DOHH2 (cell line): ENCODE measurements at regions not wholly inside any gene's neighbourhood (a gene's known extent, or its start where the extent isn't known, plus 50 kb on each side); places are given as distances from the start of the nearest gene placed in this dataset.

Source experiments
- H3F3A ChIP-seq: fragments of 200-600 bp; sonication (generic), shearing (Covaris generic); 2 replicates; pipeline ENCODE4 v1.6.0; 2016; ENCODE audit warnings: antibody characterized with exemption, mild to moderate bottlenecking; ENCODE audit not compliant: control insufficient read depth, insufficient read depth
- H3K27ac ChIP-seq: fragments of 200-600 bp; sonication (generic); 2 replicates; pipeline ENCODE4 v1.5.1; 2014; ENCODE audit warnings: low read depth, mild to moderate bottlenecking, low read length, moderate library complexity
- H3K27me3 ChIP-seq: fragments of 200-600 bp; sonication (generic); 2 replicates; pipeline ENCODE4 v1.6.1; 2014; ENCODE audit warnings: mild to moderate bottlenecking, low read length, mixed read lengths; ENCODE audit not compliant: control insufficient read depth
- H3K36me3 ChIP-seq: fragments of 200-600 bp; sonication (generic); 2 replicates; pipeline ENCODE4 v1.6.1; 2014; ENCODE audit warnings: mild to moderate bottlenecking, low read length, moderate library complexity, mixed read lengths; ENCODE audit not compliant: control insufficient read depth
- H3K4me1 ChIP-seq: fragments of 200-600 bp; sonication (generic); 2 replicates; pipeline ENCODE4 v1.6.1; 2014; ENCODE audit warnings: mild to moderate bottlenecking, low read length, mixed read lengths; ENCODE audit not compliant: control insufficient read depth
- H3K4me2 ChIP-seq: fragments of 200-600 bp; sonication (generic); 2 replicates; pipeline ENCODE4 v1.6.0; 2014; ENCODE audit warnings: mild to moderate bottlenecking, low read length, moderate library complexity
- H3K4me3 ChIP-seq: fragments of 200-600 bp; sonication (generic); 2 replicates; pipeline ENCODE4 v1.5.1; 2014; ENCODE audit warnings: mild to moderate bottlenecking, low read length, mixed read lengths
- H3K79me2 ChIP-seq: fragments of 200-600 bp; sonication (generic); 2 replicates; pipeline ENCODE4 v1.6.1; 2014; ENCODE audit warnings: mild to moderate bottlenecking, low read length, mixed read lengths; ENCODE audit not compliant: control insufficient read depth
- H3K9me2 ChIP-seq: fragments of 200-600 bp; sonication (generic); replicated peaks from 2 replicates; pipeline ENCODE4 v1.6.1; 2014; ENCODE audit warnings: mild to moderate bottlenecking, low read length, mixed read lengths; ENCODE audit not compliant: control insufficient read depth
- H3K9me3 ChIP-seq: fragments of 200-600 bp; sonication (generic); 2 replicates; pipeline ENCODE4 v1.6.1; 2014; ENCODE audit warnings: antibody characterized with exemption, low read length, mixed read lengths; ENCODE audit not compliant: control insufficient read depth, insufficient read depth
- H4K20me1 ChIP-seq: fragments of 200-600 bp; sonication (generic); 2 replicates; pipeline ENCODE4 v1.6.0; 2014; ENCODE audit warnings: low read depth, mild to moderate bottlenecking, antibody characterized with exemption, low read length, moderate library complexity; ENCODE audit not compliant: control insufficient read depth, insufficient read depth
- EZH2phosphoT487 ChIP-seq: fragments of 200-600 bp; sonication (generic); IDR thresholded peaks from 2 replicates; pipeline ENCODE4 v1.6.1; 2017; ENCODE audit warnings: borderline replicate concordance, mild to moderate bottlenecking, antibody characterized with exemption, low read length, moderate library complexity, mixed read lengths
- TF ChIP-seq, protein P1 (sequence below): fragments of 200-600 bp; sonication (generic); IDR thresholded peaks from one replicate; pipeline ENCODE4 v1.5.1; 2014; ENCODE audit warnings: antibody characterized with exemption, mild to moderate bottlenecking, low read depth, low read length; ENCODE audit not compliant: poor library complexity, severe bottlenecking

DNA sequence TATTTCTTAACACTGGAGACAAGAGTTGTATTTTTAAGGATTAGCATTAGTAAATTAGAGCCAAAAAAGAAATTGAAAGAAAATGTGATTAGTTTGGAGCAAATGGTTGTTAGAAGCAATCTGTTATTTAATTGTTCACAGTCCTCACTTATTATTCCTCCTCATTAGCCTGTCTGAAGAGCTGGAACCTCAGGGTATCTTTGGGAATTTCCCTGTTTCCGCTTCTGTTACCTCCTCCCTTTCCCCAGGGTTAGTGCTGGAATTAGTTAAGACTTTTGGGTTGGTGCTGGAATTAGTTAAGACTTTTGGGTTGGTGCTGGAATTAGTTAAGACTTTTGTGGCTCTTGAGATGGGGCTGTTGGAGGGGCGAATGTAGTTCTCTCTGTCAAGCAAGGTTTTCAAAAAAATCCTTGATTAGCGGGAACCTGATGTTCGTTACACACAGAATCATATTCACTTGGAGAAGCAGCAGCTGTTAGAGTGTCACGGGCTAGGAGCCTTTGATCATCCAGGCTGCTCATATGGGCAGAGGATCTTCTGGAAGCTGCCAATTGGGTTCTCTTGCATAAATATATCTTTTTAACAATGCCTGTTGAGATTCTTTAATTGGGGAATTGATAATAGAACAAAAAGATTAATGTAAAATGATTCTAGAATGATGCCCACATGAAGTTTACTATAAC lies 251.0 kb upstream of the NPSR1 start:
- Histone ChIP-seq H3K36me3 (no peaks in the 10 kb centered on the region), H3K27ac (no peak overlapping the region), H3K4me3 (no peak overlapping the region), H3K4me1 (no peaks in the 10 kb centered on the region), H3K79me2 (no peaks in the 10 kb centered on the region), H3F3A (no peaks in the 10 kb centered on the region), H3K9me3 (no peaks in the 10 kb centered on the region), H4K20me1 (no peaks in the 10 kb centered on the region), H3K4me2 (no peak overlapping the region), H3K9me2 (no peaks in the 10 kb centered on the region), H3K27me3 (no peaks in the 10 kb centered on the region)
- no peak for TF ChIP-seq EZH2phosphoT487
- TF ChIP-seq, protein P1, sequence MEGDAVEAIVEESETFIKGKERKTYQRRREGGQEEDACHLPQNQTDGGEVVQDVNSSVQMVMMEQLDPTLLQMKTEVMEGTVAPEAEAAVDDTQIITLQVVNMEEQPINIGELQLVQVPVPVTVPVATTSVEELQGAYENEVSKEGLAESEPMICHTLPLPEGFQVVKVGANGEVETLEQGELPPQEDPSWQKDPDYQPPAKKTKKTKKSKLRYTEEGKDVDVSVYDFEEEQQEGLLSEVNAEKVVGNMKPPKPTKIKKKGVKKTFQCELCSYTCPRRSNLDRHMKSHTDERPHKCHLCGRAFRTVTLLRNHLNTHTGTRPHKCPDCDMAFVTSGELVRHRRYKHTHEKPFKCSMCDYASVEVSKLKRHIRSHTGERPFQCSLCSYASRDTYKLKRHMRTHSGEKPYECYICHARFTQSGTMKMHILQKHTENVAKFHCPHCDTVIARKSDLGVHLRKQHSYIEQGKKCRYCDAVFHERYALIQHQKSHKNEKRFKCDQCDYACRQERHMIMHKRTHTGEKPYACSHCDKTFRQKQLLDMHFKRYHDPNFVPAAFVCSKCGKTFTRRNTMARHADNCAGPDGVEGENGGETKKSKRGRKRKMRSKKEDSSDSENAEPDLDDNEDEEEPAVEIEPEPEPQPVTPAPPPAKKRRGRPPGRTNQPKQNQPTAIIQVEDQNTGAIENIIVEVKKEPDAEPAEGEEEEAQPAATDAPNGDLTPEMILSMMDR: no peak

- H3K9me3 ChIP-seq: no peaks in the 10 kb centered on the region
- H3K36me3 ChIP-seq: no peaks in the 10 kb centered on the region
Measured at GRCh38 chr7:34407586-34407985, 250.4 kb upstream of the NPSR1 start.

GRCh38 chr7:34417781-34418180 lies 240.2 kb upstream of the NPSR1 start:
- H3K9me2 ChIP-seq: no peaks in the 10 kb centered on the region
- H4K20me1 ChIP-seq: no peaks in the 10 kb centered on the region
- no peaks in the 10 kb centered on the region for H3K27me3 ChIP-seq
- TF ChIP-seq, protein P1: no peak
- TF ChIP-seq EZH2phosphoT487: no peak
- no peaks in the 10 kb centered on the region for H3K79me2 ChIP-seq
- no peak overlapping the region for H3K27ac ChIP-seq
- no peaks in the 10 kb centered on the region for H3K4me1 ChIP-seq
- no peaks in the 10 kb centered on the region for H3F3A ChIP-seq
- H3K4me3 ChIP-seq: no peak overlapping the region
- H3K9me3 ChIP-seq: no peaks in the 10 kb centered on the region
- H3K36me3 ChIP-seq: no peaks in the 10 kb centered on the region
- no peak overlapping the region for H3K4me2 ChIP-seq

More at GRCh38 chr7:34407586-34407985, 250.4 kb upstream of the NPSR1 start:
- Histone ChIP-seq H3K4me2 (no peak overlapping the region), H3K27ac (no peak overlapping the region), H3K9me2 (no peaks in the 10 kb centered on the region), H3K4me3 (no peak overlapping the region), H4K20me1 (no peaks in the 10 kb centered on the region), H3K27me3 (no peaks in the 10 kb centered on the region), H3K79me2 (no peaks in the 10 kb centered on the region), H3K4me1 (no peaks in the 10 kb centered on the region), H3F3A (no peaks in the 10 kb centered on the region)
- TF ChIP-seq, protein P1: no peak
